IPS-18a (cell line): ENCODE measurements at regions not wholly inside any gene's neighbourhood (a gene's known extent, or its start where the extent isn't known, plus 50 kb on each side); places are given as distances from the start of the nearest gene placed in this dataset.

Experiments
- H3K27ac ChIP-seq: one replicate; pipeline ENCODE4 v1.5.1; 2013; ENCODE audit warnings: low read length
- H3K27me3 ChIP-seq: one replicate; pipeline ENCODE4 v1.6.1; 2013; ENCODE audit warnings: mild to moderate bottlenecking, low read length; ENCODE audit not compliant: control insufficient read depth, insufficient read depth
- H3K36me3 ChIP-seq: one replicate; pipeline ENCODE4 v1.6.1; 2013; ENCODE audit warnings: low read depth, low read length; ENCODE audit not compliant: control insufficient read depth
- H3K4me1 ChIP-seq: one replicate; pipeline ENCODE4 v1.6.1; 2013; ENCODE audit warnings: low read depth, low read length; ENCODE audit not compliant: control insufficient read depth
- H3K4me3 ChIP-seq: one replicate; pipeline ENCODE4 v1.5.1; 2013; ENCODE audit warnings: low read length
- H3K9ac ChIP-seq: one replicate; pipeline ENCODE4 v1.6.1; 2013; ENCODE audit warnings: mild to moderate bottlenecking, low read length, moderate library complexity
- H3K9me3 ChIP-seq: one replicate; pipeline ENCODE4 v1.6.1; 2013; ENCODE audit warnings: low read depth, low read length; ENCODE audit not compliant: control insufficient read depth

- Histone ChIP-seq H3K27me3 (no peaks in the 10 kb centered on the region), H3K9me3 (no peaks in the 10 kb centered on the region), H3K9ac (no peak overlapping the region), H3K36me3 (no peaks in the 10 kb centered on the region), H3K27ac (no peak overlapping the region), H3K4me3 (no peak overlapping the region), H3K4me1 (peaks cover 5% of the 10 kb centered on the region)
Observed at GRCh38 chr18:78830826-78831225, 148.8 kb upstream of the SALL3 start.

- H3K4me1 ChIP-seq, result peaks cover 5% of the 10 kb centered on the region
- H3K36me3 ChIP-seq, result no peaks in the 10 kb centered on the region
Observed at GRCh38 chr18:78831603-78832002, 148.0 kb upstream of the SALL3 start.

GRCh38 chr18:78833833-78834232, 145.8 kb upstream of the SALL3 start:
- Histone ChIP-seq H3K36me3 (no peaks in the 10 kb centered on the region), H3K4me1 (no peaks in the 10 kb centered on the region), H3K4me3 (no peak overlapping the region), H3K9me3 (no peaks in the 10 kb centered on the region), H3K27ac (no peak overlapping the region), H3K27me3 (no peaks in the 10 kb centered on the region), H3K9ac (no peak overlapping the region)

More at GRCh38 chr18:78831603-78832002, 148.0 kb upstream of the SALL3 start:
- Histone ChIP-seq H3K27ac (no peak overlapping the region), H3K27me3 (no peaks in the 10 kb centered on the region), H3K4me3 (no peak overlapping the region), H3K9ac (no peak overlapping the region), H3K9me3 (no peaks in the 10 kb centered on the region)

GRCh38 chr18:78836838-78837237, 142.8 kb upstream of the SALL3 start:
- Histone ChIP-seq H3K9ac (no peak overlapping the region), H3K27me3 (no peaks in the 10 kb centered on the region), H3K27ac (no peak overlapping the region), H3K36me3 (no peaks in the 10 kb centered on the region), H3K9me3 (no peaks in the 10 kb centered on the region), H3K4me3 (no peak overlapping the region), H3K4me1 (no peaks in the 10 kb centered on the region)

GRCh38 chr18:78837754-78838153, 141.9 kb upstream of the SALL3 start:
- Histone ChIP-seq H3K4me3 (no peak overlapping the region), H3K36me3 (no peaks in the 10 kb centered on the region), H3K9ac (no peak overlapping the region), H3K9me3 (no peaks in the 10 kb centered on the region), H3K27ac (no peak overlapping the region), H3K4me1 (no peaks in the 10 kb centered on the region), H3K27me3 (no peaks in the 10 kb centered on the region)

GRCh38 chr18:78838183-78838582, 141.4 kb upstream of the SALL3 start:
- no peak overlapping the region for H3K9ac ChIP-seq
- H3K27me3 ChIP-seq, result no peaks in the 10 kb centered on the region
- H3K9me3 ChIP-seq, result no peaks in the 10 kb centered on the region
- no peaks in the 10 kb centered on the region for H3K36me3 ChIP-seq
- H3K4me1 ChIP-seq, result no peaks in the 10 kb centered on the region
- no peak overlapping the region for H3K27ac ChIP-seq
- H3K4me3 ChIP-seq, result no peak overlapping the region

- H3K9ac ChIP-seq, result no peak overlapping the region
- H3K4me3 ChIP-seq, result no peak overlapping the region
- no peaks in the 10 kb centered on the region for H3K9me3 ChIP-seq
- H3K27me3 ChIP-seq, result no peaks in the 10 kb centered on the region
- no peaks in the 10 kb centered on the region for H3K36me3 ChIP-seq
- H3K4me1 ChIP-seq, result no peaks in the 10 kb centered on the region
- no peak overlapping the region for H3K27ac ChIP-seq
Observed at GRCh38 chr18:78849046-78849445, 130.6 kb upstream of the SALL3 start.

- Histone ChIP-seq H3K4me1 (no peaks in the 10 kb centered on the region), H3K9me3 (no peaks in the 10 kb centered on the region), H3K4me3 (no peak overlapping the region), H3K9ac (no peak overlapping the region), H3K27ac (no peak overlapping the region), H3K36me3 (no peaks in the 10 kb centered on the region), H3K27me3 (no peaks in the 10 kb centered on the region)
Observed at GRCh38 chr18:78849458-78849857, 130.2 kb upstream of the SALL3 start.

GRCh38 chr18:78853341-78853740, 126.3 kb upstream of the SALL3 start:
- no peak overlapping the region for H3K9ac ChIP-seq
- no peaks in the 10 kb centered on the region for H3K9me3 ChIP-seq
- H3K27ac ChIP-seq, result no peak overlapping the region
- no peaks in the 10 kb centered on the region for H3K4me1 ChIP-seq
- no peaks in the 10 kb centered on the region for H3K36me3 ChIP-seq
- H3K27me3 ChIP-seq, result no peaks in the 10 kb centered on the region
- no peak overlapping the region for H3K4me3 ChIP-seq

GRCh38 chr18:78855188-78855587, 124.4 kb upstream of the SALL3 start:
- Histone ChIP-seq H3K27ac (no peak overlapping the region), H3K9ac (no peak overlapping the region), H3K4me3 (no peak overlapping the region), H3K27me3 (no peaks in the 10 kb centered on the region), H3K9me3 (no peaks in the 10 kb centered on the region), H3K36me3 (no peaks in the 10 kb centered on the region), H3K4me1 (no peaks in the 10 kb centered on the region)

GRCh38 chr18:78856569-78857313, 122.9 kb upstream of the SALL3 start:
- Histone ChIP-seq H3K9me3 (no peaks in the 10 kb centered on the region), H3K27ac (no peak overlapping the region), H3K9ac (no peak overlapping the region), H3K36me3 (no peaks in the 10 kb centered on the region), H3K4me3 (no peak overlapping the region), H3K4me1 (no peaks in the 10 kb centered on the region), H3K27me3 (no peaks in the 10 kb centered on the region)
